ENCODE measurements at regions not wholly inside any gene's neighbourhood (a gene's known extent, or its start where the extent isn't known, plus 50 kb on each side); places are given as distances from the start of the nearest gene placed in this dataset.

DNA sequence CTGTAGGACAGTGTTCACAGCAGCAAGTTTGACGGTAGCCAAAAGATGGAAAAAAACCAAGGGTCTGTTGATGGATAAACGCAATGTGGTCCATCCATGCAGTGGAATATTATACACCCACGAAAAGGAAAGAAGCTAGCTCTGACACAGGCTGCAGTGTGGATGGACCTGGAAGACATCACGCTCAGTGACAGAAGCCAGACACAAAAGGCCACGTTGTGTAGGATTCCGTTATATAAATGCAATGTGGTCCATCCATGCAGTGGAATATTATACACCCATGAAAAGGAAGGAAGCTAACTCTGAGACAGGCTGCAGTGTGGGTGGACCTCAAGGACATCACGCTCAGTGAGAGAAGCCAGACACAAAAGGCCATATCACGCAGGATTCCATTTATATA is 105.5 kb upstream of the SHOX start:
- H3K9me2 ChIP-seq, result no peaks in the 10 kb centered on the region
- no peak overlapping the region for H3K4me2 ChIP-seq
- no peak overlapping the region for H3K9ac ChIP-seq
- ChIA-PET CTCF (no interaction called here), POLR2A (no interaction called here)
- no peaks in the 10 kb centered on the region for H3K4me1 ChIP-seq (ENCODE audit: control insufficient read depth in 1 of 2, insufficient read depth in 2 of 2, low read depth in 1 of 2, low read length in 1 of 2)
- no peaks in the 10 kb centered on the region for H4K20me1 ChIP-seq (ENCODE audit: insufficient read depth)
- H3K36me3 ChIP-seq (replicated peaks in 1 of 2; ENCODE audit: control insufficient read depth in 1 of 2, insufficient read depth in 2 of 2, low read length in 1 of 2), result no peaks in the 10 kb centered on the region
- no peaks in the 10 kb centered on the region for H3K27me3 ChIP-seq (ENCODE audit: insufficient read depth)
- no peak for DNase-seq
- no peaks in the 10 kb centered on the region for H3K9me3 ChIP-seq
- H3K4me3 ChIP-seq (ENCODE audit: low read depth in 2 of 2, low read length in 1 of 2), result no peak overlapping the region
- no peaks in the 10 kb centered on the region for H3K79me2 ChIP-seq (ENCODE audit: insufficient read depth)
- no peak overlapping the region for H3K27ac ChIP-seq (ENCODE audit: low read depth in 2 of 2, low read length in 1 of 2)
- no peaks in the 10 kb centered on the region for H3F3A ChIP-seq (replicated peaks; ENCODE audit: insufficient read depth)
- 14% methylated on average over 8 of the region's 8 CpGs for WGBS (ENCODE audit: low lambda C conversion rate)
- no peak overlapping the region for H2AFZ ChIP-seq (ENCODE audit: low read depth)
- TF ChIP-seq SMC3 (IDR thresholded peaks at IDR 0.05; ENCODE audit: low read depth, low read length) (no peak), MXI1 (IDR thresholded peaks at IDR 0.05; ENCODE audit: low read depth, low read length) (no peak), MEF2A (IDR thresholded peaks at IDR 0.05; ENCODE audit: borderline replicate concordance, low read depth) (no peak), TEAD4 (IDR thresholded peaks at IDR 0.05; ENCODE audit: borderline replicate concordance, insufficient read depth) (no peak), FOSL2 (IDR thresholded peaks at IDR 0.05; ENCODE audit: borderline replicate concordance, low read depth) (no peak), ELF1 (IDR thresholded peaks at IDR 0.05) (no peak), YY1 (IDR thresholded peaks at IDR 0.05; ENCODE audit: low read depth) (no peak)
- TF ChIP-seq, protein P1, sequence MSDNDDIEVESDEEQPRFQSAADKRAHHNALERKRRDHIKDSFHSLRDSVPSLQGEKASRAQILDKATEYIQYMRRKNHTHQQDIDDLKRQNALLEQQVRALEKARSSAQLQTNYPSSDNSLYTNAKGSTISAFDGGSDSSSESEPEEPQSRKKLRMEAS (IDR thresholded peaks at IDR 0.05; ENCODE audit: low read depth), result no peak
- TF ChIP-seq, protein P2, sequence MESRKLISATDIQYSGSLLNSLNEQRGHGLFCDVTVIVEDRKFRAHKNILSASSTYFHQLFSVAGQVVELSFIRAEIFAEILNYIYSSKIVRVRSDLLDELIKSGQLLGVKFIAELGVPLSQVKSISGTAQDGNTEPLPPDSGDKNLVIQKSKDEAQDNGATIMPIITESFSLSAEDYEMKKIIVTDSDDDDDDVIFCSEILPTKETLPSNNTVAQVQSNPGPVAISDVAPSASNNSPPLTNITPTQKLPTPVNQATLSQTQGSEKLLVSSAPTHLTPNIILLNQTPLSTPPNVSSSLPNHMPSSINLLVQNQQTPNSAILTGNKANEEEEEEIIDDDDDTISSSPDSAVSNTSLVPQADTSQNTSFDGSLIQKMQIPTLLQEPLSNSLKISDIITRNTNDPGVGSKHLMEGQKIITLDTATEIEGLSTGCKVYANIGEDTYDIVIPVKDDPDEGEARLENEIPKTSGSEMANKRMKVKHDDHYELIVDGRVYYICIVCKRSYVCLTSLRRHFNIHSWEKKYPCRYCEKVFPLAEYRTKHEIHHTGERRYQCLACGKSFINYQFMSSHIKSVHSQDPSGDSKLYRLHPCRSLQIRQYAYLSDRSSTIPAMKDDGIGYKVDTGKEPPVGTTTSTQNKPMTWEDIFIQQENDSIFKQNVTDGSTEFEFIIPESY (IDR thresholded peaks at IDR 0.05; ENCODE audit: borderline replicate concordance, low read depth), result no peak

DNA sequence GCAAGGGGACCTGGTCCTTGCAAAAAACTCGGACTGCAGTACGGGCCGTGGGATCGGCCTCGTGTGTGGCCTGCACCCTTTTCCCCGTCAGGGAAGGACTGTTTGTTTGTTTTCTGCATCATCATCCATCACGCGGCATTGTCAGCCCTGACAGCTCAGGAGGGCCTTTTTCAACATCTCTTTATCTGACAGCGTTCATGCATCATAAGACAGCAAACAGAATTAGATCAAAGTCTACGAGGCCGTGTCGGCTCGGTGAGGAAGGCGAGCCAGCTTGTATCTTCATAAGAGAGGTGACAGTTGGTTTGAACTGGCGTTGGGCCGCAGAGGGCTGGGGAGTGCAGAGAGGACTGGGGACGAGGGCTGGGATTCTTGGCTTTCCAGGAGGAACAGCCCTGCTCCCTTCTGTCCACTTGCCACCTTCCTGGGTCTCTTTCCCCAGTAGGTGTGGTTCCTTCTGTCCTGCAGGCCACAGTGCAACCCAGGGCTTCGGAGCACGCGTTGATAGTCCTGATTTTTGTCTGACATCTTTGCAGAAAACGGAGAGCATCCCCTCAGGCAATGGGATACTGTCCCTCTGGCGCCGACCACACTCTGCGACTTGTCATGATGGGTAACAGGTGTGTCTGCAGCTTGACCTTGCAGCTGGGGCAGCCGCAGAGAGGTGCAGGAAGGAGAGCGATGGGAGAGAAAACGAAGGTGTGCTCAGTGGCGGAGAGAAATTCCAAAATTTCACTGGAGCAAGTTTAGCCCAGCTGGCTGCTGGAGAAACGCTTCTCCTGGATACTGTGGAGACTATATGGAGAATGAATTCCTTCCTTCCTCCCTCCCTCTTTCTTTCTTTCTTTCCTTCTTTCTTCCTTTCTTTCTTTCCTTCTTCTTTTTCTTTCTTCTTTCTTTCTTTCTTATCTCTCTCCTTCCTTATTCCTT is 104.0 kb upstream of the SHOX start:
- no peaks in the 10 kb centered on the region for H3K79me2 ChIP-seq (ENCODE audit: insufficient read depth)
- TF ChIP-seq, protein P1 (IDR thresholded peaks at IDR 0.05; ENCODE audit: low read depth), result no peak
- TF ChIP-seq FOSL2 (IDR thresholded peaks at IDR 0.05; ENCODE audit: borderline replicate concordance, low read depth) (no peak), YY1 (IDR thresholded peaks at IDR 0.05; ENCODE audit: low read depth) (no peak)
- WGBS (ENCODE audit: low lambda C conversion rate), result 5% methylated on average over 26 of the region's 29 CpGs
- H3K4me1 ChIP-seq (ENCODE audit: control insufficient read depth in 1 of 2, insufficient read depth in 2 of 2, low read depth in 1 of 2, low read length in 1 of 2), result no peaks in the 10 kb centered on the region
- H3K36me3 ChIP-seq (replicated peaks in 1 of 2; ENCODE audit: control insufficient read depth in 1 of 2, insufficient read depth in 2 of 2, low read length in 1 of 2), result no peaks in the 10 kb centered on the region
- CTCF ChIA-PET, result no interaction called here
- peaks cover 7% of the 10 kb centered on the region for H3F3A ChIP-seq (replicated peaks; ENCODE audit: insufficient read depth)
- H3K9me2 ChIP-seq, result no peaks in the 10 kb centered on the region
- H3K4me2 ChIP-seq, result no peak overlapping the region
- no peaks in the 10 kb centered on the region for H3K27me3 ChIP-seq (ENCODE audit: insufficient read depth)
- POLR2A ChIA-PET, result no interaction called here
- no peak overlapping the region for H2AFZ ChIP-seq (ENCODE audit: low read depth)
- no peak overlapping the region for H3K4me3 ChIP-seq (ENCODE audit: low read depth in 2 of 2, low read length in 1 of 2)
- no peak for DNase-seq
- no peak overlapping the region for H3K27ac ChIP-seq (ENCODE audit: low read depth in 2 of 2, low read length in 1 of 2)
- H4K20me1 ChIP-seq (ENCODE audit: insufficient read depth), result no peaks in the 10 kb centered on the region
- no peak overlapping the region for H3K9ac ChIP-seq
- H3K9me3 ChIP-seq, result no peaks in the 10 kb centered on the region
